ENCODE measurements at regions not wholly inside any gene's neighbourhood (a gene's known extent, or its start where the extent isn't known, plus 50 kb on each side); places are given as distances from the start of the nearest gene placed in this dataset.

DNA sequence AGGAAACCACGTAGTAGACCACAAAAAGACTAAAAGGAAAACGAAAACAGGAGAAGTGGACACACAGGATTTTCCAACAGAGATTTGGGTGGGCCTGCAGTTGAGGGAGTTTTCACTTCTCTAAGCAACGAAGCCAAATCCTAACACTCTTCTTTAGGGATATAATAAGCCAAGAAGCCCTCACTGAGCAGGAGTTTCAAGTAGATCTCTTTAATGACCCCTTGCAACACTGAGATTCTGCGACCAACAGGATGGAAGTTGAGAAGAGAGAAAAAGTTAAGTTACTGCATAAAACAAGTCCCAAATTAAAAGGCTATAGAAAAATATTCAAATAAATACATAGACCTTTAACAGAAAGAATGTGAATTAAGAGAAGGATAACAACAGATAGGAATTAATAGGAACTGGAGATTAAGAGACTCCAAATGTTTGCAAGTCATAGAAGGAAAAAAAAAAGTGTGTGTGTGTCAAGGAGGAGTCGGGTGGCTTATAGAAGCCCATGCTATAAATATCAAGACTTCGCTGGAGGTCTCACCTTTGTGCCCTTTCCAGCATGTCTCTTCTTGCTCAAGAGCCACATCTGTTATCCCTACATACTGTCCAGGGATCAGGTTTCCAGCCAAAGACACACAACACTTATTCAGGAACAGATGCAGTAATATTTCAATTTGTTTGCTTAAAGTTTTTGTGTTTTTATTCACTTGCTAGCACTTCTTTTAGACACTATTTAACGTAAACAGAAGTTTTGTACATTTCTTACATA lies 69.4 kb upstream of the ARHGAP28 start:
- no peak for FAIRE-seq

DNA sequence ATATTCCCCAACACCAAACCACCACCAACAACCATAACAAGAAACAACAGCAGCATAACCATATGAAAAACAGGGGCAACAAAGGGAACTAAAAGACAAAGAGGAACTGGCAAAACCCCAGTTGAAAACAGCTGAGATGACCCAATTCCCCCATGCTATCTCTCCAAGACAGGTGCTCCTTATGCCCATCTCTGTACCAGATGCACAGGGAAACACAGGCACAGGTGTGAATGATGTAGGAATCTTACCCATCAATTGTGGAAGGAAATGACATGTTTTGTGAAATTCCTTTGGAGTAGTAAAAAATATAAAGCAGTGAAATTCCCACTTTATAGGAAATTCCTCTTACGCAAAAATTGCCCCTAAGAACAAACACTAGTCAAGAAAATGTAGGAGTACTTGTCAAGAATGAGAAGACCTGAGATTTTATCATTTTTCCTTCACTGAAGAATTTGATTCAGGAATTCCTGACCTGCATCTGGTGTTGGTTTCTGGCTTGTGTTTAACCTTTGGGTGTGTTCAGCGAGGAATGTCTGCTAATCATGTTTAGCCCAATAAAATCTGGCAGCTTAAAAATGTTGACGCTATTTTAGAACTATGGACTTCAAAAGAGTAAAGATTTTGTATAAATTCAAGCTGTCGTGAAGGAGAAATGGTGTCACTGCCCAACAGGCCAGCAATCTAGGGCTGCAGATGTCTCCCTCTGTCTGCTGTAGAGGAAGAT lies 67.7 kb upstream of the ARHGAP28 start:
- FAIRE-seq: no peak

- FAIRE-seq: no peak
Measured at GRCh38 chr18:6666012-6666685, 63.4 kb upstream of the ARHGAP28 start.

- FAIRE-seq: no peak
Measured at GRCh38 chr18:6668836-6669235, 60.7 kb upstream of the ARHGAP28 start.

DNA sequence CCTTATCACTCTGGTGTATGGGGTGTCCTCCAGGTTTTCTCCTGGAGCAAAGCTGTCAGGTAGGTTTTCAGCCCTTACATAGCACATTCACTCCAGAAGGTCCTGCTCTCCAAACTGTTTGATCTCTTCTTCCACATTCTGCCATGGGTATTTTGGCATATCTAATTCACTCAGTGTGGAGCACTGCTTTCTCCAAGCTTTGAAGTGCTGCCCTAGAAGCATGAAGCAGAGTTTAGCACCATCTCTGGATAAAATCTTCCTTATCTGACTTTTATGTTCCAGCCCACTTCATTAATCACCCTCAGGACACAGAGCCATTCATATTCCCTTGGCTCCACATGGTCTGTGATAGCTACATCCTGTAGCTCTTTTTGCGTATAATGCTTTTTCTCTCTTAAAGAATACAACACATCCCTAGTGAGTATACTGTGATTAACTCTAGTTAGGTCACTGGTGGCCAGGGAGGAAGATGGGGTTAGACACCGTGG lies 56.7 kb upstream of the ARHGAP28 start:
- no peak for FAIRE-seq

DNA sequence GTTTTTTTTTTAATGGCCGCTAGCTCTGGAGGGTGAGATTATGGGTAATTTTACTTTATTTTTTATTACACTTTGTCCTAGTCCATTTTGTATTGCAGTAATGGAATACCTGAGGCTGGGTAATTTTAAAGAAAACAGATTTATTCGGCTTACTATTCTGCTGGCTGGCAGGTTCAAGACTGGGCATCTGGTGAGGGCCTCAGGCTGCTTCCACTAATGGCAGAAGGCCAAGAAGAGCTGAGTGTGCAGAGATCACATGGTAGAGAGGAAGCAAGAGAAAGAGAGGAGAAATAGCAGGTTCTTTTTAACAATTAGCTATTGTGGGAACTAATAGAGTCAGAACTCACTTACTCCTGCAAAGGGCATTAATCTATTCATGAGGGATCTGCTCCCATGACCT lies 52.4 kb upstream of the ARHGAP28 start:
- FAIRE-seq: no peak

GRCh38 chr18:6679201-6679600 lies 50.3 kb upstream of the ARHGAP28 start:
- FAIRE-seq: no peak

Data from islet of Langerhans (tissue), 1 donor.